ENCODE measurements at regions not wholly inside any gene's neighbourhood (a gene's known extent, or its start where the extent isn't known, plus 50 kb on each side); places are given as distances from the start of the nearest gene placed in this dataset.

DNA sequence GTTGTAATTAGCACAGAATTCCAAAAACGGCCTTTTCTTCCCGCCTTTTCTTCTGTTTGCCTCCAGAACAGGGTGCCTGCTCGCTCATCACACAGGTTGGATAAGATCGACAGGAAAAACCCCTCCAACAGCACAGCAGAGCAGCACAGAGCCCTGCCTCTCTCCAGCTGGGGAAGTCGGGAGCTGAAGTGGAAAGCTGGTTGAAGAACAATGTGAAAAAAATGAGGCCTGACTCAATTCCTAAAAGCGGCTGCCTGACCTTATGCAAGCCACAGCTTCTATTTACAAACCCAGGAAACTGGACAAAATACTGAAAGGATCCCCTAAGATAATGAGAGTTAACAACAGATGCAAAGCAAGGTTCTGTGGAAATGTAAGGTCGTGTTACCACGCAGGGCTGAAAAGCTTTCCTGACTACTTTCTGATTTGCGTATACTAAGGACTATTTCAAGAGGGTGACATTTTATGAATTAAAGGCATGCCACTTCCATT is 116.9 kb downstream of the TTLL2 start:
- no peaks in the 10 kb centered on the region for H3K36me3 ChIP-seq (replicated peaks in 1 of 2; ENCODE audit: control insufficient read depth in 1 of 2, insufficient read depth in 2 of 2, low read length in 2 of 2)
- no TSS peak for BruUV-seq (replicated peaks)
- intact Hi-C loops (cut with micrococcal nuclease; ENCODE audit: unreplicated experiment) (no loop called here), in situ Hi-C loops (cut with HindIII; ENCODE audit: extremely low pct_ligation_motif_present, low pct_unique_long_range_greater_than_20kb) (no loop called here)
- H3K9me3 ChIP-seq (ENCODE audit: low read length), result no peaks in the 10 kb centered on the region
- DNase-seq (ENCODE audit: low spot score) (no peak), ATAC-seq (peak; percentile 27; the same call in 1 of the 3 replicates), FAIRE-seq (no peak)
- no peaks in the 10 kb centered on the region for H3K79me2 ChIP-seq (ENCODE audit: insufficient read depth, low read length)
- ChIA-PET CTCF (ENCODE audit: low intra/inter-chr PET ratio, low total read pairs) (no interaction called here), POLR2A (no interaction called here)
- peaks cover 7% of the 10 kb centered on the region; the same call in 1 of the 2 replicates for H3K4me1 ChIP-seq (ENCODE audit: insufficient read depth, low read length)
- WGBS (ENCODE audit: low lambda C conversion rate), result 32% methylated on average over 9 of the region's 9 CpGs
- H3K4me2 ChIP-seq (ENCODE audit: low read depth, low read length), result peak overlapping the region; percentile 28; the same call in 1 of the 2 replicates
- H3K27ac ChIP-seq (ENCODE audit: extremely low read length, insufficient read depth, low read length), result no peak overlapping the region
- no peak overlapping the region for H2AFZ ChIP-seq (ENCODE audit: low read length)
- H3K9ac ChIP-seq (ENCODE audit: insufficient read depth, low read depth, low read length), result no peak overlapping the region
- no peak overlapping the region for H3K4me3 ChIP-seq (replicated peaks in 1 of 3; ENCODE audit: insufficient read depth in 1 of 3, low read depth in 2 of 3, low read length in 3 of 3)
- peaks cover 2 to 53% of the 10 kb centered on the region in 2 experiments; a peak in 4 of 5 replicates for H3K27me3 ChIP-seq (ENCODE audit: control insufficient read depth in 1 of 2, insufficient read depth in 2 of 2, low read length in 2 of 2)
- TF ChIP-seq SMAD3 (CRISPR knock-in tag; IDR thresholded peaks at IDR 0.05) (no peak), POLR2A (IDR thresholded peaks at IDR 0.05; ENCODE audit: insufficient read depth in 1 of 2, low read depth in 2 of 2, low read length in 2 of 2) (no peak)
- no peaks in the 10 kb centered on the region for H4K20me1 ChIP-seq (ENCODE audit: insufficient read depth, low read length)

DNA sequence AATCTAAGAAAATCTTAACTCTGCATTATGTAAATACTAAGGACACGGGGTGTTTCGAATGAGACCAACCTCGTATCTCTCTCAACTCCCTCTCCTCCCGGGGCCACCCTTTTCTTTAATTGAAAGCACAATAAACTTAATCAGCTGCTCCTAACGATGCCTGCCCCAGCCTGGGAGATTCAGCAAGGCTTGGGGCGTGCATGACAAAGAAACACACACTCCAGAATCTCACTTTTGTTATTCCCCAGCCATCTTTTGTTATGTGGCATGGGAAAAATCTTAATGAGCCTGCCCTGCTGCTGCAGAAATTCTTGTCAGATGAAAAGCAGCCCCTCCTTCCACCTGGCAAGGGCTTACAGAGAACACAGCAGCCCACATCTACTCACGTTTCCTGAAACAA is 117.4 kb downstream of the TTLL2 start:
- Histone ChIP-seq H3K36me3 (replicated peaks in 1 of 2; ENCODE audit: control insufficient read depth in 1 of 2, insufficient read depth in 2 of 2, low read length in 2 of 2) (no peaks in the 10 kb centered on the region), H3K4me1 (ENCODE audit: insufficient read depth, low read length) (peaks cover 7% of the 10 kb centered on the region; the same call in 1 of the 2 replicates), H3K27ac (ENCODE audit: extremely low read length, insufficient read depth, low read length) (no peak overlapping the region), H2AFZ (ENCODE audit: low read length) (no peak overlapping the region), H3K27me3 (ENCODE audit: control insufficient read depth in 1 of 2, insufficient read depth in 2 of 2, low read length in 2 of 2) (peaks cover 2 to 57% of the 10 kb centered on the region in 2 experiments; a peak in 4 of 5 replicates), H3K4me3 (replicated peaks in 1 of 3; ENCODE audit: insufficient read depth in 1 of 3, low read depth in 2 of 3, low read length in 3 of 3) (no peak overlapping the region), H3K4me2 (ENCODE audit: low read depth, low read length) (no peak overlapping the region), H3K9ac (ENCODE audit: insufficient read depth, low read depth, low read length) (no peak overlapping the region), H3K9me3 (ENCODE audit: low read length) (no peaks in the 10 kb centered on the region), H4K20me1 (ENCODE audit: insufficient read depth, low read length) (no peaks in the 10 kb centered on the region), H3K79me2 (ENCODE audit: insufficient read depth, low read length) (no peaks in the 10 kb centered on the region)
- in situ Hi-C loops (cut with HindIII; ENCODE audit: extremely low pct_ligation_motif_present, low pct_unique_long_range_greater_than_20kb) (no loop called here), intact Hi-C loops (cut with micrococcal nuclease; ENCODE audit: unreplicated experiment) (no loop called here)
- ATAC-seq, result no peak
- 44% methylated on average over 7 of the region's 7 CpGs for WGBS (ENCODE audit: low lambda C conversion rate)
- BruUV-seq (replicated peaks), result no TSS peak
- CTCF ChIA-PET (ENCODE audit: low intra/inter-chr PET ratio, low total read pairs), result no interaction called here
- DNase-seq (ENCODE audit: low spot score), result no peak
- POLR2A ChIA-PET, result no interaction called here
- TF ChIP-seq ZZZ3 (CRISPR knock-in tag; IDR thresholded peaks at IDR 0.05; ENCODE audit: borderline replicate concordance) (no peak), ZNF253 (CRISPR knock-in tag; IDR thresholded peaks at IDR 0.05; ENCODE audit: borderline replicate concordance) (no peak), AKAP8 (CRISPR knock-in tag; IDR thresholded peaks at IDR 0.05) (no peak), SMAD9 (CRISPR knock-in tag; IDR thresholded peaks at IDR 0.05) (no peak), ZNF530 (CRISPR knock-in tag; IDR thresholded peaks at IDR 0.05; ENCODE audit: low read depth) (no peak), NR2F1 (CRISPR knock-in tag; IDR thresholded peaks at IDR 0.05) (no peak), ZNF274 (CRISPR knock-in tag; IDR thresholded peaks at IDR 0.05) (no peak), ZNF383 (CRISPR knock-in tag; IDR thresholded peaks at IDR 0.05; ENCODE audit: borderline replicate concordance) (no peak), WIZ (CRISPR knock-in tag; IDR thresholded peaks at IDR 0.05) (no peak), NFIC (IDR thresholded peaks at IDR 0.05; ENCODE audit: low read length) (no peak), MEIS1 (CRISPR knock-in tag; IDR thresholded peaks at IDR 0.05; ENCODE audit: borderline replicate concordance) (no peak), ZNF235 (CRISPR knock-in tag; IDR thresholded peaks at IDR 0.05; ENCODE audit: borderline replicate concordance) (no peak), CREM (IDR thresholded peaks at IDR 0.05) (no peak), CREM (CRISPR knock-in tag; IDR thresholded peaks at IDR 0.05) (no peak), RARG (CRISPR knock-in tag; IDR thresholded peaks at IDR 0.05; ENCODE audit: low read depth) (no peak), HOXD1 (CRISPR knock-in tag; IDR thresholded peaks at IDR 0.05) (no peak), ZSCAN22 (CRISPR knock-in tag; IDR thresholded peaks at IDR 0.05) (no peak), ZFP90 (CRISPR knock-in tag; IDR thresholded peaks at IDR 0.05; ENCODE audit: borderline replicate concordance) (no peak), KDM5B (CRISPR knock-in tag; IDR thresholded peaks at IDR 0.05; ENCODE audit: borderline replicate concordance) (no peak)
- TF ChIP-seq, protein P1, sequence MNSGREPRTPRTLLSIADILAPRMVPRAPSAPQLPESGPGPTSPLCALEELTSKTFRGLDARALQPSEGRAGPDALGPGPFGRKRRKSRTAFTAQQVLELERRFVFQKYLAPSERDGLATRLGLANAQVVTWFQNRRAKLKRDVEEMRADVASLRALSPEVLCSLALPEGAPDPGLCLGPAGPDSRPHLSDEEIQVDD (CRISPR knock-in tag; IDR thresholded peaks at IDR 0.05; ENCODE audit: borderline replicate concordance), result no peak
- FAIRE-seq, result no peak
